Fibroblast of lung (primary cell): ENCODE measurements at regions not wholly inside any gene's neighbourhood (a gene's known extent, or its start where the extent isn't known, plus 50 kb on each side); places are given as distances from the start of the nearest gene placed in this dataset.

Experiments used
- CTCF ChIP-seq, 2 donors: IDR thresholded peaks in 1 of 2; conservative IDR thresholded peaks in 1 of 2; 1 replicate in 1 of 2; 2 replicates in 1 of 2; pipeline ENCODE4 v1.5.1; 2011 to 2012; ENCODE audit warnings: low read length in 2 of 2, control low read depth in 1 of 2, inconsistent platforms in 1 of 2, low read depth in 1 of 2, mild to moderate bottlenecking in 1 of 2
- EZH2 ChIP-seq: IDR thresholded peaks from 2 replicates; pipeline ENCODE4 v1.5.1; 2012; ENCODE audit warnings: low read length, control low read depth, mild to moderate bottlenecking; ENCODE audit errors: missing control alignments

- TF ChIP-seq CTCF (conservative IDR thresholded peaks at IDR 0.05 in 1 of 2, IDR thresholded peaks at IDR 0.05 in 1 of 2; ENCODE audit: low read depth in 1 of 2, low read length in 2 of 2) (no peak), EZH2 (no peak)
These were observed 133.0 kb downstream of the ETS2 start for GRCh38 chr21:38938769-38939168.
